ENCODE measurements at regions not wholly inside any gene's neighbourhood (a gene's known extent, or its start where the extent isn't known, plus 50 kb on each side); places are given as distances from the start of the nearest gene placed in this dataset.

GRCh38 chr7:155918720-155919390, 106.6 kb upstream of the SHH start:
- TF ChIP-seq, protein P1, sequence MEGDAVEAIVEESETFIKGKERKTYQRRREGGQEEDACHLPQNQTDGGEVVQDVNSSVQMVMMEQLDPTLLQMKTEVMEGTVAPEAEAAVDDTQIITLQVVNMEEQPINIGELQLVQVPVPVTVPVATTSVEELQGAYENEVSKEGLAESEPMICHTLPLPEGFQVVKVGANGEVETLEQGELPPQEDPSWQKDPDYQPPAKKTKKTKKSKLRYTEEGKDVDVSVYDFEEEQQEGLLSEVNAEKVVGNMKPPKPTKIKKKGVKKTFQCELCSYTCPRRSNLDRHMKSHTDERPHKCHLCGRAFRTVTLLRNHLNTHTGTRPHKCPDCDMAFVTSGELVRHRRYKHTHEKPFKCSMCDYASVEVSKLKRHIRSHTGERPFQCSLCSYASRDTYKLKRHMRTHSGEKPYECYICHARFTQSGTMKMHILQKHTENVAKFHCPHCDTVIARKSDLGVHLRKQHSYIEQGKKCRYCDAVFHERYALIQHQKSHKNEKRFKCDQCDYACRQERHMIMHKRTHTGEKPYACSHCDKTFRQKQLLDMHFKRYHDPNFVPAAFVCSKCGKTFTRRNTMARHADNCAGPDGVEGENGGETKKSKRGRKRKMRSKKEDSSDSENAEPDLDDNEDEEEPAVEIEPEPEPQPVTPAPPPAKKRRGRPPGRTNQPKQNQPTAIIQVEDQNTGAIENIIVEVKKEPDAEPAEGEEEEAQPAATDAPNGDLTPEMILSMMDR (IDR thresholded peaks at IDR 0.05), result no peak
- no peak for TF ChIP-seq EP300 (IDR thresholded peaks at IDR 0.05)
- TF ChIP-seq POLR2A (IDR thresholded peaks at IDR 0.05), result no peak

Data from ovary (tissue), 3 donors.